Non-pigmented ciliary epithelial cell (primary cell): ENCODE measurements at regions not wholly inside any gene's neighbourhood (a gene's known extent, or its start where the extent isn't known, plus 50 kb on each side); places are given as distances from the start of the nearest gene placed in this dataset.
"Not testable (repeated sequence)": the region's sequence is repeated elsewhere in the genome, so short reads cannot be mapped to it uniquely, and the experiment has no call there.

ENCODE experiments used
- DNase-seq: peaks from one replicate; pipeline ENCODE4 v3.0.0-alpha.2; 2010; ENCODE audit warnings: low read depth

- DNase-seq, result no peak
These were observed 401.7 kb upstream of the CDIN1 start for GRCh38 chr15:36177590-36178302.

GRCh38 chr15:36178303-36178633 lies 401.2 kb upstream of the CDIN1 start:
- DNase-seq, result no peak

GRCh38 chr15:36183201-36183600 lies 396.2 kb upstream of the CDIN1 start:
- DNase-seq, result no peak

GRCh38 chr15:36185438-36185837 lies 394.0 kb upstream of the CDIN1 start:
- no peak for DNase-seq

- DNase-seq, result no peak
These were observed 393.6 kb upstream of the CDIN1 start for GRCh38 chr15:36185845-36186244.

GRCh38 chr15:36186376-36186775 lies 393.1 kb upstream of the CDIN1 start:
- DNase-seq, result no peak

- DNase-seq, result no peak
These were observed 388.0 kb upstream of the CDIN1 start for GRCh38 chr15:36191459-36191858.

GRCh38 chr15:36195361-36196007 lies 383.9 kb upstream of the CDIN1 start:
- not testable (repeated sequence) for DNase-seq

- no peak for DNase-seq
These were observed 370.4 kb upstream of the CDIN1 start for GRCh38 chr15:36208868-36209582.

- DNase-seq, result no peak
These were observed 369.0 kb upstream of the CDIN1 start for GRCh38 chr15:36210426-36210825.

GRCh38 chr15:36218322-36218721 lies 361.1 kb upstream of the CDIN1 start:
- DNase-seq, result no peak

GRCh38 chr15:36218991-36219390 lies 360.4 kb upstream of the CDIN1 start:
- no peak for DNase-seq

GRCh38 chr15:36221992-36222391 lies 357.4 kb upstream of the CDIN1 start:
- DNase-seq, result no peak

GRCh38 chr15:36230776-36231175 lies 348.6 kb upstream of the CDIN1 start:
- DNase-seq, result no peak

GRCh38 chr15:36232491-36232890 lies 346.9 kb upstream of the CDIN1 start:
- DNase-seq, result no peak

GRCh38 chr15:36234743-36235142 lies 344.7 kb upstream of the CDIN1 start:
- DNase-seq, result no peak

GRCh38 chr15:36235173-36235572 lies 344.3 kb upstream of the CDIN1 start:
- DNase-seq, result no peak

- no peak for DNase-seq
These were observed 339.9 kb upstream of the CDIN1 start for GRCh38 chr15:36239509-36239908.

- DNase-seq, result no peak
These were observed 328.0 kb upstream of the CDIN1 start for GRCh38 chr15:36251450-36251849.

GRCh38 chr15:36252146-36252711 lies 327.2 kb upstream of the CDIN1 start:
- DNase-seq, result no peak

GRCh38 chr15:36254426-36254825 lies 325.0 kb upstream of the CDIN1 start:
- DNase-seq, result no peak

GRCh38 chr15:36256404-36256807 lies 323.0 kb upstream of the CDIN1 start:
- no peak for DNase-seq

- no peak for DNase-seq
These were observed 315.8 kb upstream of the CDIN1 start for GRCh38 chr15:36263666-36264065.
